DND-41 (cell line): ENCODE measurements at regions not wholly inside any gene's neighbourhood (a gene's known extent, or its start where the extent isn't known, plus 50 kb on each side); places are given as distances from the start of the nearest gene placed in this dataset.

Source experiments
- EZH2 ChIP-seq: IDR thresholded peaks from 3 replicates; pipeline ENCODE4 v1.6.1; 2012; ENCODE audit warnings: borderline replicate concordance, low read depth, mild to moderate bottlenecking, moderate library complexity, low read length, inconsistent platforms; ENCODE audit not compliant: severe bottlenecking
- TF ChIP-seq, protein P1 (sequence below): IDR thresholded peaks from 2 replicates; pipeline ENCODE4 v1.5.1; 2012; ENCODE audit warnings: borderline replicate concordance, low read length, moderate library complexity, mild to moderate bottlenecking; ENCODE audit not compliant: poor library complexity, severe bottlenecking; ENCODE audit errors: extremely low read depth

DNA sequence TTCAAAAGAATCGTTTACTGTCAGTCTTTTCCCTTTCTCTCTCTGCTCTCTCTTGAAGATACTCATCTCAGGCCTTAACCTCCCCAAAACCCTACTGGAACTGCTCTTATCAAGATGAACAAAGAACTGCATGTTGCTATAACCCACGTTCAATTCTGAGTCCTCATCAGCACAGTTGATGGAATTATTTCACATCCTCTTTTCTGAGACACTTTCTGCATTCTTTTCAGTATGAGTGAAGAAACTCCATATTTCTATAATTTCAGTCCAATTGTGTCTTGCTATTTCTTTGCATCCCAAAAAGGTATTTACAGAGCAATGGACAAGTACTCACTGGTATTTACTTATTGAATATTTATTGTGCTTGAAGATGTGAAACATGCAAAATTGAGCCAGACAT is 160.1 kb upstream of the CPNE8 start:
- TF ChIP-seq, protein P1, sequence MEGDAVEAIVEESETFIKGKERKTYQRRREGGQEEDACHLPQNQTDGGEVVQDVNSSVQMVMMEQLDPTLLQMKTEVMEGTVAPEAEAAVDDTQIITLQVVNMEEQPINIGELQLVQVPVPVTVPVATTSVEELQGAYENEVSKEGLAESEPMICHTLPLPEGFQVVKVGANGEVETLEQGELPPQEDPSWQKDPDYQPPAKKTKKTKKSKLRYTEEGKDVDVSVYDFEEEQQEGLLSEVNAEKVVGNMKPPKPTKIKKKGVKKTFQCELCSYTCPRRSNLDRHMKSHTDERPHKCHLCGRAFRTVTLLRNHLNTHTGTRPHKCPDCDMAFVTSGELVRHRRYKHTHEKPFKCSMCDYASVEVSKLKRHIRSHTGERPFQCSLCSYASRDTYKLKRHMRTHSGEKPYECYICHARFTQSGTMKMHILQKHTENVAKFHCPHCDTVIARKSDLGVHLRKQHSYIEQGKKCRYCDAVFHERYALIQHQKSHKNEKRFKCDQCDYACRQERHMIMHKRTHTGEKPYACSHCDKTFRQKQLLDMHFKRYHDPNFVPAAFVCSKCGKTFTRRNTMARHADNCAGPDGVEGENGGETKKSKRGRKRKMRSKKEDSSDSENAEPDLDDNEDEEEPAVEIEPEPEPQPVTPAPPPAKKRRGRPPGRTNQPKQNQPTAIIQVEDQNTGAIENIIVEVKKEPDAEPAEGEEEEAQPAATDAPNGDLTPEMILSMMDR: no peak
- TF ChIP-seq EZH2: no peak
